ENCODE measurements at regions not wholly inside any gene's neighbourhood (a gene's known extent, or its start where the extent isn't known, plus 50 kb on each side); places are given as distances from the start of the nearest gene placed in this dataset.

- intact Hi-C loops (cut with micrococcal nuclease), result no loop called here
- H3K27me3 Mint-ChIP-seq, result no peaks in the 10 kb centered on the region
- no peak overlapping the region for H3K27ac Mint-ChIP-seq
- ChIA-PET CTCF (no interaction called here), POLR2A (no interaction called here)
- no peak overlapping the region for H3K4me3 Mint-ChIP-seq
- H3K9me3 Mint-ChIP-seq, result peaks cover 15% of the 10 kb centered on the region
- no peak for TF ChIP-seq CTCF (IDR thresholded peaks at IDR 0.05)
- H3K36me3 Mint-ChIP-seq (ENCODE audit: low read depth), result no peaks in the 10 kb centered on the region
- DNase-seq (no peak), ATAC-seq (ENCODE audit: low read depth) (no peak)
- no peaks in the 10 kb centered on the region for H3K4me1 Mint-ChIP-seq
Observed at GRCh38 chr10:57979956-57980355, 287.7 kb downstream of the IPMK start.

- Mint-ChIP-seq H3K9me3 (peaks cover 15% of the 10 kb centered on the region), H3K4me3 (no peak overlapping the region), H3K4me1 (no peaks in the 10 kb centered on the region), H3K27me3 (no peaks in the 10 kb centered on the region), H3K36me3 (ENCODE audit: low read depth) (no peaks in the 10 kb centered on the region), H3K27ac (no peak overlapping the region)
- CTCF ChIA-PET, result no interaction called here
- intact Hi-C loops (cut with micrococcal nuclease), result no loop called here
- ATAC-seq (ENCODE audit: low read depth) (no peak), DNase-seq (no peak)
- POLR2A ChIA-PET, result no interaction called here
- TF ChIP-seq CTCF (IDR thresholded peaks at IDR 0.05), result no peak
Observed at GRCh38 chr10:57979491-57979890, 288.2 kb downstream of the IPMK start.

- H3K9me3 Mint-ChIP-seq, result peaks cover 15% of the 10 kb centered on the region
- H3K27me3 Mint-ChIP-seq, result no peaks in the 10 kb centered on the region
- DNase-seq (no peak), ATAC-seq (ENCODE audit: low read depth) (no peak)
- CTCF ChIA-PET, result no interaction called here
- no peaks in the 10 kb centered on the region for H3K36me3 Mint-ChIP-seq (ENCODE audit: low read depth)
- no peak for TF ChIP-seq CTCF (IDR thresholded peaks at IDR 0.05)
- intact Hi-C loops (cut with micrococcal nuclease), result no loop called here
- no peak overlapping the region for H3K27ac Mint-ChIP-seq
- no peaks in the 10 kb centered on the region for H3K4me1 Mint-ChIP-seq
- H3K4me3 Mint-ChIP-seq, result no peak overlapping the region
- POLR2A ChIA-PET, result no interaction called here
Observed at GRCh38 chr10:57977262-57977661, 290.4 kb downstream of the IPMK start.

- POLR2A ChIA-PET, result no interaction called here
- TF ChIP-seq CTCF (IDR thresholded peaks at IDR 0.05), result no peak
Observed at GRCh38 chr10:57973451-57973850, 294.2 kb downstream of the IPMK start.

GRCh38 chr10:57972783-57973182 is 294.9 kb downstream of the IPMK start:
- no peak for ATAC-seq (ENCODE audit: low read depth)
- intact Hi-C loops (cut with micrococcal nuclease), result no loop called here
- CTCF ChIA-PET, result no interaction called here

More at GRCh38 chr10:57973451-57973850, 294.2 kb downstream of the IPMK start:
- Mint-ChIP-seq H3K27me3 (no peaks in the 10 kb centered on the region), H3K36me3 (ENCODE audit: low read depth) (no peaks in the 10 kb centered on the region), H3K9me3 (peaks cover 10% of the 10 kb centered on the region), H3K27ac (no peak overlapping the region), H3K4me1 (no peaks in the 10 kb centered on the region), H3K4me3 (no peak overlapping the region)
- ATAC-seq (ENCODE audit: low read depth) (no peak), DNase-seq (no peak)
- intact Hi-C loops (cut with micrococcal nuclease), result no loop called here
- CTCF ChIA-PET, result no interaction called here

More at GRCh38 chr10:57972783-57973182, 294.9 kb downstream of the IPMK start:
- Mint-ChIP-seq H3K4me3 (no peak overlapping the region), H3K4me1 (no peaks in the 10 kb centered on the region), H3K36me3 (ENCODE audit: low read depth) (no peaks in the 10 kb centered on the region), H3K9me3 (peaks cover 10% of the 10 kb centered on the region), H3K27ac (no peak overlapping the region), H3K27me3 (no peaks in the 10 kb centered on the region)
- DNase-seq, result no peak
- POLR2A ChIA-PET, result no interaction called here
- TF ChIP-seq CTCF (IDR thresholded peaks at IDR 0.05), result no peak

All from activated B cell treated with CpG ODN at 0.5 μM for 24 hours (primary cell).